D341Med (cell line): ENCODE measurements at regions not wholly inside any gene's neighbourhood (a gene's known extent, or its start where the extent isn't known, plus 50 kb on each side); places are given as distances from the start of the nearest gene placed in this dataset.

Experiments
- DNase-seq: peaks from one replicate; pipeline ENCODE4 v3.0.0; 2012; ENCODE audit warnings: low spot score

DNA sequence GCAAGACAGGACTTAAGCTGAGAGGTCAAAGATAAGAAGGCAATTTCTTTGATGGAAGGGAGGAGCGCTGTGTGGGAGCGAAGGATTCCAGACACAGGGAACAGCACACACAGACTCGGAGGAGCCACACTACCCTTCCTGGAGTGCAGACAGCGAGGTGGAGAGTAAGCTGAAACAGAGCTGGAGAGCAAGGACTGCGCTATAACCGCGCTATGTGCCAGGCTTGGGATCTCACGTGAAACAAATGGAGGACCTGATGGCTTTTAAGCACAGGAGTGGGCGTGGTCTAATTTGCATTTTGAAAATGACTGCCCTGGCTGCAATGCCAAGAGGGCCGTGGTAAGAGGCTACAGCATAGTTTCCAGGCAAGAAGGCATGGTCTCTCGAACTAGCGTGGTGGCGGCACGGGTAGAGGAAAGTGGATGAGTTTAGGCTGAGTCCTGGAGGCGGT lies 113.9 kb upstream of the SORBS2 start:
- peak; percentile 74 for DNase-seq

DNA sequence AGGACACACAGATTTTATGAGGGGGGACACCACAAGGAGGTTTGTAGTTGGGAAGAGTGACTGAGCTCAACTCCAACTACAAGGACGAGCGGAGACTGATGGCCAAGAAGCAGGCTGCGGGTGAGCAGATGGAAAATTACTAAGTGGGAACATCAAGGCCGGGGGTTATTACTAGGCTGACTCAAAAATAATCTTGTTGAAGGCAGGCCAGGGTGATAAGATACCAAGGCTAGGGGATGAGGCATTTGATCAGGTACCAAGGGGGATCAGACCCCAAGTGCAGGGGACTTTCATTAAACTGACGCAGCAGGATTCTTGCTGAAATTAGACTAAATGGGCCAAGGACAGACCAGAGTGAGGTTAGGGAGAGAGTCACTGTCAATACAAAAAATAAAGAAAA lies 119.4 kb upstream of the SORBS2 start:
- DNase-seq: no peak

DNA sequence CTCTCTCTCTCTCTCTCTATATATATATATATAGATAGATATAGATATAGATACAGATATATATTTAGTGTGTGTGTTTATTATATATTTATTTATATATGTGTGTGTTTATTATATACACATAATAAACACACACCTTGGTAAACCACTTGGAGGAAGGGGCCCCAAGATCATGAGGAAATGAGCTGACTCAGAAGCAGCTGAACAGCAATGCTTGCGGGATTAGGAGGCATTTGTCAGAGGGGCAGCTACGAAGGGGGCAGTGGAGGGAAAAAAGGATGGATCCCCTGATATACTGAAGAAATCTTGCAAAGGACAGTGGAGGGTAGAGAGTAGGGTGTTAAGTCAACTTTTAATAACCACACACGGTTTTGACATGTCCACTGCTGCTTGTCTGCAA lies 120.0 kb upstream of the SORBS2 start:
- no peak for DNase-seq

DNA sequence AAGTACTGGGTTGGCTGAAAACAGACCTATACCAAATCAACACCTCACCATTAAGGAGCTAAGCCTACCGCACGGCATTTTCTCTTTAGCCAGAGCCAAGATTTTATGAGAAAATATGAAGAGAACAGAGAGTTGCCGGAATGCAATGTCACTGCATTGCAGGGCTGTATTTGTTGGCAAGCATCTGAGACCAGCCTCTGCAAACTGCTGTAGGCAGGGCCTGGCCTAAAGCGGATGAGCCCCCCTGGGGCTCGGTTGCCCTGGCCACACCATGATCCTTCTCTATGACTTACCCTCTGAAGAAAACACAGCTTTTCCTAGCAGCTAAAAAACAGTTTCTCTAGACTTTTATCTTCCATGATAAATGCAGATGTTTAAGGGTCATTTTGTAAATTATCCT lies 120.5 kb upstream of the SORBS2 start:
- DNase-seq: no peak

DNA sequence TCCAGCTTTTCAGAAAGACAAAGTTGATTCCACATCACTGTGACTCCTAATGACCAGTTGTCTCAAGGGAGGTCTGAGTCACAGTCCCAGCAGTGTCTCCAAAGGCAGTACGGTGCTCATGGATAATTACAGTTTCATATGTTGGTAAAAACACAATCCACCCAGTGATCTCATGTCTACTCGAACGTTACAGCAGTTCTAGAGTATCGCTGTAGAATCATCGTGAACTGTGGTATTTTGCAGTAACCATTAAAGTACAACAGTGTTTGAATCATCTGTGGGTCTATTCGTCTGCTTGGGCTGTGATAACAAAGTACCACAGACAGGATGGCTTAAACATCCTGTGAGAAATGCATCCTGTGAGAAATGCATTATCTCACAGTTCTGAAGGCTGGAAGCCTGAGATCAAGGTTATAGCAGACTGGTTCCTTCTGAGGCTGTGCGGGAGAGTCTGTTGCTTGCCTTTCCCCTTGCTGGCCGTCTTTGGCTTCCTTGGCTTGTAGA lies 121.1 kb upstream of the SORBS2 start:
- DNase-seq: no peak

DNA sequence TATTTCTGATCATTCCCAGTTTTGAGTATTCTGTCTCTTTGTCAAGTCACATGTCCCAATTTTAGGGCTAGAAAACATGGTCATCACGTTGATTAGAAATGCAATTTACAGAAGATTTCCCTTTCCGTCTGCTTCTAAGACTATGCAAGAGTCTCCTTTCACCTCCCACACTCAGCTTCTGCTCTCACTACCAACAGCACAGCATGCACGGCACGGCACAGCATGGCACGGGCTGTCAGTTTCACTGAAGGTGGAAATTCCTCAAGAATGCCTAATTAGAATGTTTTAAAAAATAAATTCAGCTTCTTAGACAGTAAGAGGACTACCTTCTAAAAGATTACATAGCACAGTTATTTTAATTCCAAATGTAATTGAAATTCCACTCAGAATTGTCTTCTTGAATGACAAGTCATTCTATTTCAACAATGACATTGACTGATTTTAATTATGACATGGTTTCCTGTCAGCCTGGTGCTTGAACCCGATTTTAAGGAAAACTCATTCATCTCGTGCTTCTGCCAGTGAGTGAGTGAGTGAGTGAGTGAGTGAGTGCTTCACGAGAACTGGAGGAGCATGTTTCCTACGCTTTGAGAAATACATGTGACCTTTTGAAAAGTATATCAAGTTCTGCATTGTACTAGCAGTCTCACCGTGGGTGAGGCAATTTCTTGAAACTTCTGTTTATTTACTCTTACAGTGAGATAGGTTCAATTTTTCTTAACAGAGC lies 124.8 kb upstream of the SORBS2 start:
- DNase-seq: no peak

DNA sequence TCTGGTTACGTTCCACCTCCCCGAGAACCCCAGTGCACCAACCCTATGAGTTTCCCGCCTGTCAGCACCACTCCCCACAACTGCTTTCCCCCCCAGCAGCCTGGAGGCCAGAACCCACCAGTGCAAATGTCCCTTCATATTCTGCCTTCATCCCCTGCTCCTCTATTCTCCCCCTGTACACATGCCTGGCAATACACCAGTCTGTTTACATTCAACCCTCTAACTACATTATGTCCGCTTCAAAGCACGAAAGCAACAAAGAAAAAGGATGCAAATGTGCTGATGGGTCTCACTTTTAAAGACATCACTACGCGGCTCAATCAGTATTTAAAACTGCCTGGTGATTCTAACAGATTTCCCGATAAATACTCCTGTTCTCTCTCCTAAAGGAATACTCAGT lies 126.7 kb upstream of the SORBS2 start:
- DNase-seq: no peak

DNA sequence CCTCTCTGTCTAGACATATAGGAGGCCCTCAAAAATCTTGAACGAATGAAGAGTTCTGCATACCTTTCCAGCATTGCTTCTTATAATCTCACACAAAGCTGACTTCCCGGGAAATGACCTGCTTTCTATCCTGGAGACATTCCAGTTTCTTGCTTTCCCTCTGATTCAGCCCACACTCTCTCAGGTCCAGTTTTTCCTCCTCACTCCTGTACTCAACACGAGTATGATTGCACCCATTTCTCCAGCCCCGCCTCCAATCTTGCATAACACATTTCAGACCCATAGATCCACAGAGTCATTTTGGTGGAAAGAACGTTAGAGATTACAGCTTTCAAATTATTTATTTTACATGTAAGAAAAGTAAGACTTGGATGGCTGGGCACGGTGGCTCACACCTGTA lies 127.5 kb upstream of the TLR3 start:
- DNase-seq: no peak

DNA sequence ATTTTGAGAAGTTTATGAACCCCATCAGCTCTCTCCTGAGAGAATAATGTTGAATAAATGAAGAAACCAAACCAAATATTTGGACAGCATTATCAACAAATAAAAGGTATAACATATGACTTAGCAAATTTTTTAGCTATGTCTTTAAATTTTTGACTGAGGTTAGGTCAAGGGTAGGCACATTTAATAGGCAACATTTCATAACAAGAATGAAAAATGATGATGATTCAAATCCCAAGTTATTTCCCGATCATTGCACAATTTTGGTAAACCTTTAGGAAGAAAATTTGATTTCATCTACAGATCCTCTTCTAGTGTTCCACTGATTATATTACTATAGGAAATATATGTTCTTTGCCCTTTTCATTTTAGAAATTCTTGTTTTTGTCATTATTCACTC lies 123.7 kb upstream of the TLR3 start:
- no peak for DNase-seq

DNA sequence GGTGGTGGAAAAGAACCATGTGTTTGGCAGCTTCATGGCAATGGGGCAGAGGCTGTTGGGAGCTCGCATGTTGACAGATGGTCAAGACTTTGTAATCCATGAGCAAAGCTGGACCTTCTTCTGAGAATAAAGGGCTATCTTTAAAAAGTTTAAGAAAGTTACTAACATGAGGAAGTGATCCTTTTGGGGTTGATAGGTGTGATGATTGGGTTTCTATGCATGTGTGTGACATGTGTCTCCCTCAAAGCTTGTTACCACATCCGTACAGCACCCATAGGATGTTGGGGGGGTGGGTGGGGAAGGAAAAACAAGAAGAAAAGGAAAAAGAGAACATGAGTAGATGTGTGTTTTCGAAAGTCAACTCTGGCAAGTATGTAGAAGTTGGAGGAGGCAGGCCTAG lies 123.0 kb upstream of the TLR3 start:
- no peak for DNase-seq

DNA sequence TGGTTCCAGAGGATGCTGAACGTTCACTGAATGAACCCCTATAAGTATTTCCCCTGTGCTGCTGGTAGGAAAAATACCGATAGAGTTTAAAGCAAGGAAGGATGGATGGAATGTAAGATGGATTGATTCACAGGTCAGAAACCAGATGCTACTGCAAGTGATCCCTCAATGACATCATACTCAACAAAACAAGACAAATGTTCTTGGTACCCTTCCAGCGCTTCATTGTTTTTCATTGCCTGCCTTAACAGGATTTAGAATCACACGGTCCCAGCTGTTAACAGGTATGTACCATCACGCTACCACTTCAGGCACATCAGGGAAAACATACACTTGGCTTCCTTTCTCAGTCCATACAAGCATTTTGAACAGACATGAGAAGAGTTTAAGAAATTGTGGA lies 118.1 kb upstream of the TLR3 start:
- no peak for DNase-seq

DNA sequence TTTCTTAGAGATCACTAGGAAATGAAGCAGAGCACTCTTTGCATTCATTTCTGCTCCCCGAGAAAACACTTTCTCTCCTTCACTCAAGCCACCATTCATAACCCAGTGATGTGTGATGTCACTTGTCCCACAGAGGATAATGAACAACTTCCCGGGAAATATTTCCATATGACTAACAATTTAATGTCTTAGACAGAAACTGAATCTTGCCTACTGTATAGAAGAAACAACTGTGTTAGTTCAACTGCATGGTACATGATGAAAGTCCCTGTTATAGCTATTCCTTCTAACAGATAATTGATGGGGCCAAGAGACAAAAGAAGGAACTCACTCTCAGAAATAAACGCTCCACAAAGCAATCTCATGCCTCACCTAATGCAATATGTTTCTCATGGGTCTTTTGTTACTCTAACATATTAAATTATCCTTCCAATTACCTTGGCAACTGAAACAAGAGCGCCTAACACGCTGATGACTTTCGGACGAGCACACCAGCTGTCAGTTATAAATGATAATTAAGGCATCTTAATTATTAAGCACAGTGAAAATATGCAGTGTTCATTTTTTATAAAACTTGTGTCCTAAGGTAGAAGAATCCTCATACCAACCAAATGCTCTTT lies 113.7 kb upstream of the TLR3 start:
- no peak for DNase-seq

DNA sequence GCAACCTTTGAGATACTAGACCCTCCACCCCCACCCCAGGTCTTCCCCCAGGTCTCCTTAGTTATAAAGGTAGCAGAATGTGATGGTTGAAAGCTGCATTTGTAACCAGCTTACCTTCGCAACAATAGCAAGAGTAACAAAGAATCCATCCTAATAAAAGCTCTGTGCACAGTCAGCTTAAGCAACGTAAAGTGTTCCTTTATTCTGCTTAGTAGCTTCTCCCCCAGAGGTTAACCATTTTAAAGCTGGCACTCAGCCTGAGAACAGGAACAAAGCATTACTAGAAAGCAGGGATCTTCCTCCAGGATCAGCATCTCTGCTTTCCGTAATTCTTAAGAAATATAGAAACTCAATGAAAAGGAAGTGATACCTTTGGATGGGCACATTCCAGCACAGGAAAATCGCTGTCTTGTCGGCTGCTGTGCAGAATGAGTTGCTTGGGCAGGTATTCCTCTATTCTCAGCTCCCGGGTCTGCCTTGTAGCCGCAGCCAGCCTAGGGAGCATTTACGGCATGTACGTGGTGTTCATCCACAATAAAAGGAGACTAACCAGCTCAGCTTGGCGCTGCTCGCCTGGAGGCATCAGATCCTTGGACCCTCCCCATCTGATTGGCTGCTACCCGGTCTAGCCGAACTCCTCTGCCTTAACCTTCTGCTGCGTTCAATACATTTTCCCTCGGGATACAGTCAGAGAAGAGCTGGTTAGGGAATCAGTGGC lies 113.0 kb upstream of the TLR3 start:
- DNase-seq: peak; percentile 83

DNA sequence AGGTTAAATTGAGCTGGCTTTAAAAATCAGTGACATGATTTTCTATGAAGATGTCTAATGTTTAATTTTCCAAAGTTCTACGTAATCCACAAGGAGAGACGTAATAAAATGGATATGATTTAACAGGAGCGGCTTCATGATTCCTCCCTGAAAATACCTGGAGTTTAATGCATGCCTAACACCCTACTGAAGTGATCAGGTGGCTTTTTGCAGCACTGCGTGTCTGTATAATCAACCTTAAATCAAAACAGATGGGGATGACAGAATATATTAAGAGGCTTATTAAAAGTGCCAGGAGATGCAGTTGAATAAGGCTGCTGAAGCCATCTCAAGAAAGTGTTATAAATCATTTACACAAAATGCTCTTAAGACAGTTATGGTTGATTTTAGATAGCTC lies 112.4 kb upstream of the TLR3 start:
- peak; percentile 45 for DNase-seq

DNA sequence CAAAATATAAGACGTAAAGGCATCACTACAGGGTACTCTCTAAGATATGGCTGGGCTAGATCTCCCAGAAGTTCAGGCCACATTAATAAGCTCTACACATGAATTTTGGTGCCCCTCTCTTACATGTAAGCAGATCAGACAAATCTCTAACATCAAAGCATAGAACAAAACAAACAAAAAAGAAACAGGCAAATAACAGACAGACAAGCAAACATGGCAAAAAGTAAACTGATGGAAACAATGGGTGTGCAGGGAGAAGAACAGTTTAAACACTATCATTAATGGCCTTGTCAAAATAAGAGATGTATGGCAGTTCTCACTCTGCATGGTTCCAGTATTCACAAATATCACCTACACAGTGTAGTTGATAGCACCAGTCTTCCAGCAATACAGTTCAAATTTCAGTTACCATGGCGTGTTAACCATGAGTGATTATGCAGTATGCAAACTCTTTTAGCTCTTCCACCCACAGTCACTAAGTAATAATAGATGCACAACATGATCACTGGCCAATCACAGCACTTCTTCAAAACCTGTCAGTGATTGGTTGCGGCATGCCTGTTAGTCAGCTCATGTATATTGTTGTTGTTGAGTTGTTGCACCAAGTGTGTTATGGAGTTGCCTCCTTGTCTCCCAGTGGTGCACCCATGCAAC lies 110.7 kb upstream of the TLR3 start:
- no peak for DNase-seq

DNA sequence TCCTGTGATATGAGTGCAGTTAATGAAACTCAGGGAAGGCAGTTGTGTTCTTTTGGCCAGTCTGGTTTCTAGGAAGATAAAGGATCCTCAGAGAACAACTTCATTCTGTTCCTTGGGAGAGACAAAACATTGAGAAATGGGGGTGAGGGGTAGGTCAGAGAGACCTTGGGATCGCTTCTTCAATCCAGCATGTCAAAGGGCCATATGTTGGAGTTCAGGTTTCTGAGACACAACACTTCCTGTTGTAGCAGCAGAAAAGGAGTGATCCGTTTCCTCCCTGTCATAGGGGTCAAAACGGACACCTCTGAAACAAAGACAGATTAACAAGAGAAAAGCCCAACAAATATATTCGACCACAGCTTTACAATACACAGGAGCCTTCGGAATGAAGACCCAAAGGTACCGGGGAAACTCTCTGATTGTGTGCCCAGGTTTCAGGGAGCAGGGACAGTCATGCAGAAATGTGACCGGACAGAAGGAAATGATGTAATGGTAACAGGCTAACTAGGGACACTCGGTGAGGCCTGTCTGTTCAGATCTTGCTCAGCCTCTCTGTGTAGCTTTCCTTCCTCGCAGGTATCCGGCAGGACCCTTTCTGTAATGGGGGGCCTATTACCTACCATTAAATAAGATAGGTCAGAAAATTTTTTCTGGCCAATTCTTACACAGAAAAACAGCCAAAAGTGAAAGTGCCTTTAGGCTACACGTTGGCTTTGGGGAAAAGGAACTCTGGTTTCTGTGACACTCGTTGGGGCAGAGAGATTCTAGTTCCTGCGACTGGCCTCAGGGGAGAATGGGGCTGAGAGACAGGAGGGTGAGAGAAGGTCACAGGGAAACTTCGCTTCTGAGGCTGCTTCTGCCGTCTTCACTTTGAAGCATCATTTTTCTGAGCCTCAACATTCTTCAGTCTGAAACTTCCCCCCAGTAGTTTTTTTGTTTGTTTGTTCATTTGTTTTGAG lies 103.3 kb upstream of the TLR3 start:
- DNase-seq: no peak

DNA sequence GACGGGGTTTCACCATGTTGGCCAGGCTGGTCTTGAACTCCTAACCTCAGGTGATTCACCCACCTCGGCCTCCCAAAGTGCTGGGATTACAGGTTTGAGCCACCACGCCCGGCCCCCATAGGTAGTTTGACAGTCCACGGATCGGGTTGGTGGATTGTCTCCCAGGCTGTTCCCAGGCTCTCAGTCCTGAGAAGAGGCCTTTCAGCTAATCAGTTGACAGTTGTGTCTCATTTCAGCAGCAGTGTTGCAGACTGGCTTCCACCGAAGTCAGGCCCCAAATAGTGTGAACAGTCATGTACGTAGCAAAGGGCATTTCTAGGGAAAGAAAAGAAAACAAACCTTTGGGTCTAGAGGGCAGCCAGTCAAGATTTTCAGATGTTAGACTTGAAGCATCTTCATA lies 102.4 kb upstream of the TLR3 start:
- DNase-seq: no peak

DNA sequence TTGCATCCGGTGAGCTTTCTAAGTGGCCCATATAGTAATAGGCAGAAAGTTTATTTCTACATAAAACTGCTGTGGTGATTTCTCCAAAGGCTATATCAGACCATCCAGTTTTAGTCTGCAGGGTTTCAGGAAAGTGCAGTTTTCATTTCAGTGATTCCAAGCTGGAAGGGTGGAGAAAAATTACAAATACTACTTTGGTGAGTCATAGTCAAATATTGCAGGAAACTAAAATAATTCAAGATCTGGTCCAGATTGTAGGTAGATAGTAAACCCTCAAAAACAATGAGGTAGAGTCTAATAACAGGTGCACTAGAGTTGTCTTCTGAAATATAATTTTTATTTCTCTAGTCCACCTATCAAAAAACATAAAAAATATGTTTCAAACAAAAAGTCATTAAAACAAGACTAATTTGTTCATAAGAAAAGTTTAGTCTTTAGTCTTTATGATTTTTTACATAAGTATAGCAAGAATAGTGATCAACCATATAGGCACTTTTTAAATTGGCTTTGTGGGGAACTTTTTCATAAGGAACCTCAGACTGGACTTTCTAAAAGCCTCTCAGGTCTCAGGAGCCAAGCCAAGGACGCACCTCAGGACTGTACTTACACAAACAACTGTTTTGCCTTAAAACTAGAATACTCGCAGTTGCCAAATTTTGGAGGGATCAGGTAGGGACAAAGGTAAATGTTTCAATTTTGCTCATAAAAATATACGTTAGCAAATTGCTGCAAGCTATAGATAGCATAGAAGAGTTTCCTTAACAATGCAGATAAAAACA lies 101.8 kb upstream of the TLR3 start:
- DNase-seq: no peak

DNA sequence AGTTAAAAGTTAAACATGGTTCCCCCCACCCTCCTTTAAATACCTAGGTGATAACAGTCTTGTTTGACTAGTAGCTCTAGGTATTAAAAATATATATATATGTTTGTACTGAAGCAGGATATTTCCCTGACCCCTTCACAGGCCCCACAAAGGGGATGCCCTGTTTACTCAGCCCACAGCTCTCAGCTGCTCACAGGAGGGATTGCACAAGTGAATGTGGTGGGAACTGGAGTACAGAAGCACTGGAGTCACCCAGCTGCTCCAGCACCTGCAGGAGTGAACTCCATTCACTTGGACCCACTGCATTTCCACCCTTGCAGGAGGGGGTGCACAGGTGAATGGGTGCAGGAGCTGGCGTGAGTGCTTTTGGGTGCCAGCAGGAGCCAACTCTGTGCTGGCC lies 99.3 kb upstream of the TLR3 start:
- DNase-seq: no peak

DNA sequence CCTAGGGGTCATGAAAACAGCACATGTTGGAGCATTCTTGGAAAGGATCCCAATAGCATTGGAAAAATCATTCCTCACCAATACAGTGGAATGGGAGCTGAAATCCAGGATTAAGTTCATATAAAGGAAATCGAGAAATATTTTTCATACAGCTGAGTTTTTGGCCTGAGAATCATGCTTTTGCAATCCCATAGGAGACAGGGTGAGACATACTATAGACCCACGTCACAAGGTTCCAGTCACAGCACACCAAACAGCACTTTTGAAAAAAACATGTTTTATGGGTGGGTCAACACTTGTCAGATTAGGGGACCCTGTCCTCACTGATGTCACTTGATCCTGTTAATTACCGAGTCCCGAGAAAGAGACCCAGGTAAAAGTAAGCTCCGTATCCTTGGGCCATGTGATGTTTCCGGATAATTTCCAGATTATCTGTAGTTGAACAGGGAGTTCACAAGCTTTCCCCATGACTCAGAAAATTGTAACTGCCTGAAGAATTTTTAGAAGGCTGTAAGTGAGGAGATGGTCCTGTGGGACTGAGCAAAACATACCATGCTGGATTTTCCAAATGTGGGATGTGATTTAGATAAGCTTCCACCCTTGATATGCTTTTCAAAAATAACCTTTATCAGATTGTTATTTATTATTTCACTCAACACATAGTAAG lies 80.9 kb upstream of the TLR3 start:
- no peak for DNase-seq
